ENCODE measurements at regions not wholly inside any gene's neighbourhood (a gene's known extent, or its start where the extent isn't known, plus 50 kb on each side); places are given as distances from the start of the nearest gene placed in this dataset.
"Not testable (repeated sequence)": the region's sequence is repeated elsewhere in the genome, so short reads cannot be mapped to it uniquely, and the experiment has no call there.

DNA sequence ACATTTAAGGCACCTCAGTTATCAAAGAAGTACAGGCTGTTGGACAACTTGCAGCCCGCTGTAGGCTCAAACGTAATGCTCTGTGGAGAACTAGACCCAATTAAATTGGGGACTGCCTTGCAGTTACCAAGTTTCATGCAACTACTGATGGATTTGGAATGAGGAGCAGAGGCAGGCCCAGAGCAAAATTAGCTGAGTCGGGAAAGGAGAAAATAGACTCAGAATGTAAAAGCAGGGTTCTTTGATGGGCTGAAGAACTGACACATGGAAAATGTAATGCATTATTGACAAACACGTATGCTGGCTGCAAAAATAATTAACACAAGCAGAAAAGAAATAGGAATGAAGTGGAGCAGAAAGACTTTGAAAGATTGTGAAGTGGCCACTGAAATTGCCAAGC lies 432.7 kb upstream of the HNRNPA3 start:
- no peak for DNase-seq

DNA sequence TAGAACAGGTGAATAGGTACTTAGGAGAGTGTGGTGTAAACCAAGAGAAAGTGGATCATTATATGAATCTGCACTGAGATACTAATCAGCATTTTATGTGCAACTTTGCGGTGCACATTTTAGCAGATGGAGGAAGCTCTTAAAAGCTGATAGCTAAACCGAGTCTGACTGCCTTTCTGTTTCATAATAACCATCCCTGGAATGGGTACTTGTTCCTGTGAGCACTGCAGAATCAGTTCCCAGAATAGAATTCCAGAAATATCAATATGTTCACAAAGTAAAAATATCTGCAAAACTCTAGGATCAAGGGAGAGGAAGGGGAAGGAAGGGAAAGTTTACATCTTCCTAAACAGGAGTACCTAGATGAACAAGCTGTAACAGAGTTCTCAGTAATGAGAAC lies 432.2 kb upstream of the HNRNPA3 start:
- DNase-seq: peak; percentile 19

DNA sequence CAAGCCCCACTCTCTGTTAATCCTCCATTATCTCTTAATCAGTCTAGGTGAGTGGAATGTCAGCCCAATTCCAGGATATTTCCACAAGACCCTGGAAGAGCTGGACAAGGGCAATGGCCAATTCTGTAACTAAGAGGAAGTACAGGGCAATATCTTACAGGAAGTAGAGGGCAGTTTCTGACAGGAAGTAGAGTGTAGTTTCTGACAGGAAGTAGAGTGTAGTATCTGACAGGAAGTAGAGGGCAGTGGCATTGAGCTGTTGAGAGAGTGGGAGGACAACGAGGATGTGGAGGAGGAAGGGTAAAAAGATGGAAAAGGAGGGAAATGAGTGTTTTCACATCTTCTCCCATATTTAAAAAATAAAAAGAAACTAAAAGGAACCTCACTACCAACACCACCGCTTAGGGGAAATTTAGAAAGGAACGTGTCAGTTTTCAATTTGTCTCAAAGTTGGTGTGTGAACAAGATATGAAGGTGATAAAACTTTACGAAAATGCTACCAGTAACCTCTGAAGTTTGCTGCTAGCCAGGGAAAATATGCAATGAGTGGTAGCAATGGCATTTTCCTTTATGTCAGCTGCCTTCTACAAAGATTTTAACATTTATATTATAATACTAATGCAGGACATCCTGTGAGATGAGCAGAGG lies 430.9 kb upstream of the HNRNPA3 start:
- DNase-seq: no peak

DNA sequence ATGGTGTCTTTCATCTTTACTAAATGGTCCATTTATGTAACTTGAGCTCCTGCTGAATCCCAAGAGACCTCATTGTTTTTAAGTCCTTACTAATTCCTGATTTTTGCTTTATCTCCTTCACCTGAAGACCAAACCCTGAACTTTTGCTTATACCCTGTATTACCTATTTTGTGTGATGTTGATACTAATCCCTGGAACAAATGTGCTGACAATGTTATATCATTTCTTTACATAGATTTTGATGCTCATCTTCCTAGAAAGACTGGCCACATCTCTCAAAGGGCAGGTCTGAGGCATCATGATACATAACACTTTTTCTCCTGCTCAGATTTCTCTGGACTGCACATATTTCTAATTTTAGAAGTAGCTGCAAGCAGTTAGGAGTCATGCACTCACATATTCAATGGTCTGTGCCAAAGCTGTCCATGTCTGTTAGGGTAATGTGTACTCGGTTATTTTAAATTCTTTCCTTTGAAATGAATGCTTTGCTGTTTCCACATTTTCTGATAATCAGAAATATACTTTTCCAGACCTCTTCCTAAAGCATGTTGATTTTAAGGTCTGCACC lies 427.9 kb upstream of the HNRNPA3 start:
- no peak for DNase-seq

DNA sequence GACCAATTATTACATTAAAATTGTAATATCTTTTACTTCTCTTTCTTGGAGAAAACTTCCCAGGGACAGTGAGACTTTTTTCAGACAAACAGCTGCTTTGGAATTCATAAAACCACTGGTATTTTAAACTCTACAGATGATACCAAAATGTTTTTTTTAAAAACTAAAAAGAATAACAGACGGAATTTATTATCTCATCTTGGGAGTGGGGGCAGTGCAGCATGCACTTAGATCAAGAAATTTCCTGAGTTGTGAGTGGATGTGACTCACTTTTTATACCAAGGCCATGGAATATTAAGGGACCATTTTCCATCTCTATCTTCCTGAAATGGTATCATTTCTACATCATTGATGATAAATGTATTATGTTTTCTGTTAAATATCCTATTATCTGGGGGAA lies 422.8 kb upstream of the HNRNPA3 start:
- DNase-seq: no peak

DNA sequence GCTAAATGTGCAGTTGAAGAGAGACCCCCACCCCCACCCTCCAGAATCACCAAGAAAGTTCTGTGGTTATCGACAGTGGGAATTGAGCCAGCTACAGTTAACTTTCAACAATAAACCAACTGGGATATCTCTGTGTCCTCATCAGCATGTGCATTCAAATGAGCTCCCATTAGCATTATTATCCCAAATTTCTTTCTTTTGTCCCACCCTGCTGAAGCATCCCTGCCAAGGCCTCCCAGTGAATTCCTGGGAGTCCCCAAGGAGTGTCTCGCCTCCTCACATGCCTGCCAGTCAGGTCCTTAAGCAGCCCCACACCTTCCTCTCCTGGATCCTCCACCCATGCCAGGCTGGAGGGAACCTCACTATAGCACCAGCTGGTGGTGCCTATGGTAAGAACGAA lies 422.1 kb upstream of the HNRNPA3 start:
- no peak for DNase-seq

DNA sequence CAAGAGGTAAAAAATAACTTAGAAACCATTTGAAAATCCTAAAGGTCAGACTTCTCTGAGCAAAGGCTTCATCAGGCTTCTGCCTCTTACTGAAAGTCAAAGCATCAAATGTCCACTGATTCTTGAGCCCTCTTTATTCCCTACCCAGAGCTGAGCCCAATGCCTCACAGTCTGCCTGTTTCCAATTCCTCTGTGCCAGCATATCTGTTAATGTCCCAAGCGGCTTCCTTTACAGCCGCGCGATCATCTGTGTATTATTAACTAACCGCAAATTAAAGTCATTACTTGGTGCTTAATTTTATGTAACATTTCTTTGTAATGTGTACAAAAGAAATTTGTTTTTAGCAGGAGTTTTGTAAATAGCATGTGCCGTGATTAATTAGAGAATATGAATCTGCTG lies 418.8 kb upstream of the HNRNPA3 start:
- DNase-seq: no peak

DNA sequence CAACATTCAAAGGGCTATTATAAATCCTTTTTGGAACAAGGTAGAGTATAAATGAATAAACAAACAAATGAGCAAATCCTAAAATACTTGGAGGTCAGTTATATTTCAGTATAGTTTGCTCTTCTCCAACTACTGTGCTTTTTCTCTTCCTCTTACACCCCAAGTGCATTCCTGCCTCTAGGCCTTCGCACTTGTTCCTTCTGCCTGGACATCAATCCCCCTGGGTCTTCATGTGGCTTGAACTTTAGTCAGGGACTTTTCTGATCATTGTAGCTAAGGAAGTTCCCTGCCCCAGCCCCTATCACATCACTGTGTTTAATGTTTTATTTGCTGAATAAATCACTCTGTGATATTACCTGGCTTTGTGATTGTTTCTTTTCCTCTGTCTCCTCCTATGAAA lies 418.2 kb upstream of the HNRNPA3 start:
- no peak for DNase-seq

DNA sequence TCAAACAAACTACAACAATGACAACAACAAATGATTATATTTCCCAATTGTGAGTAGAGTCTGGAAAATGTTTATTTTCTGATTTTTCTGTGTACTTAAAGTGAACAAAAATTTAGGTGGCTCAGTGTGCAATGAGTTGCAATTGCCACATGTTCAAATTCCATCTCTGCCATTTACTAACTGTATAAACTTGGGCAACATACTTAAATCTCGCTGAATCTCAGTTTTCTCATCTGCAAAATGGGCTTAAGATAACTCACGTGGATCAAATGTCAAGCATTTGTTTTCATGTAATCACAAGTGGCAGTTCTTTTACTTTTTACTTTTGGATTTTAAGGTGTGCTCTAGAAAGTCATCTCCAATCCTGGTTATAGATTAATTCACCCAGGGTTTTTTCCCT lies 416.8 kb upstream of the HNRNPA3 start:
- no peak for DNase-seq

DNA sequence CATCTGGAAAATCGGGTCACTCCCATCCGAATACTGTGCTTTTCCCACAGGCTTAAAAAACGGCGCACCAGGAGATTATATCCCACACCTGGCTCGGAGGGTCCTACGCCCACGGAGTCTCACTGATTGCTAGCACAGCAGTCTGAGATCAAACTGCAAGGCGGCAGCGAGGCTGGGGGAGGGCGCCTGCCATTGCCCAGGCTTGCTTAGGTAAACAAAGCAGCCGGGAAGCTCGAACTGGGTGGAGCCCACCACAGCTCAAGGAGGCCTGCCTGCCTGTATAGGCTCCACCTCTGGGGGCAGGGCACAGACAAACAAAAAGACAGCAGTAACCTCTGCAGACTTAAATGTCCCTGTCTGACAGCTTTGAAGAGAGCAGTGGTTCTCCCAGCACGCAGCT lies 415.9 kb upstream of the HNRNPA3 start:
- DNase-seq: not testable (repeated sequence)

DNA sequence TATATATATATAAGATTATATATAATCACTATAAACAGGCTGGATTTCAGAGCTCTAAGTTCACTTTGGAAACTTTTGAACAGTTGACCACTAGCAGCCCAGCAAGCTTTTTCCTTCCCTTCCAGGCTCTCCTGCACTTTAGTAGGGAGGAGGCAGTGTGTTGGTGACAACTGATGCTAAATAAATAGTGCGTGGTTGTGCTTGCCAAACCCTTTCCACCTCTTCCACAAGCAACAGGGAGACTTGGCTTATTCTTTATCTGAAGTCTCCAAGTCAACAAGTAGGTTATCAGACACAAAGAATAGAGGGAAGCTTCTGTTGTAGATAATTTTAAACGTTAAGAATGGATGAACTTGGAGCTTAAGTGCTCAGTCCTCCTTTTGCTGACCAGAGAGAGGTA lies 408.2 kb upstream of the HNRNPA3 start:
- no peak for DNase-seq

DNA sequence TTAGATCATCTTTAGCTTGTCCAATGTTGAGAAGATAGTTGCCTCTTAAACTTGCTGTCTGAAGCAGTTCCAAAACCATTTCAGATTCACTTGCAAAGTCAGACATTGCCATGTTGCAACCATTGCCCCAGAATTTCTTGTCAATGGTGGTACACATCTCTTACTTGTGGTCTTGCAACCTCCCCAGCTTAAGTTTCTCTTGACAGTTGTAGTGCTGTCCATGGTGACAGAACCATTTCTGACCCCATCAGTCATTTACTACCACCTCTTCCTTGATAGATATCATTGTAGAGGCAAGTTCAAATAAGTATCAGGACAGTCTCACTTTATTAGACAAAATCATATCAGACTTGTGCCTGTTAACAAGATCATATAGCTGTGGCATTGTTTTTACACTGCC lies 407.2 kb upstream of the HNRNPA3 start:
- DNase-seq: no peak

DNA sequence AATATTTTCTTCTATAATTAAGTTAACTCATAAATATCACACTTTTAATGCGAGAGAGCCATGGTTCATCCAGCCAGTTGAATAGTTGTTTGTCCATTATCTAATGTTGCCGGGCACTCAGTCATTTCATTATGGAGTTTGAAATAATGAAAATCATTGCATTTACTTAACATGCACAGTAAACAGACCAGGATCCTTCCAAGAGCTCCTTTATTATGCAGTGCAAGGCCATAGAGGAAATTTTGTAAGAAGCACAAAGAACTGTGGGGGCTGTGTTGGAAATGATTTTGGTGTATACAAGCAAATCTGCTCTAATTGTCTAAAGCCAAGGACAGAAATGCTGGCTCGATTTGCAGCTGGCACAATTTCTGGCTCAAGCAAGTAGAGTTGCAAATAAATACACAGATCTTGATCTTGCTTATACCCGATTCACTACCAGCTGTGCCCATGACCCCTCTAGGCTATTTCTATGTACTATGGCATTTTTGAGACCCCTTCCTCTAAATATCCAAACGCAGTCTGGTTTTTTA lies 400.3 kb upstream of the HNRNPA3 start:
- DNase-seq: no peak

DNA sequence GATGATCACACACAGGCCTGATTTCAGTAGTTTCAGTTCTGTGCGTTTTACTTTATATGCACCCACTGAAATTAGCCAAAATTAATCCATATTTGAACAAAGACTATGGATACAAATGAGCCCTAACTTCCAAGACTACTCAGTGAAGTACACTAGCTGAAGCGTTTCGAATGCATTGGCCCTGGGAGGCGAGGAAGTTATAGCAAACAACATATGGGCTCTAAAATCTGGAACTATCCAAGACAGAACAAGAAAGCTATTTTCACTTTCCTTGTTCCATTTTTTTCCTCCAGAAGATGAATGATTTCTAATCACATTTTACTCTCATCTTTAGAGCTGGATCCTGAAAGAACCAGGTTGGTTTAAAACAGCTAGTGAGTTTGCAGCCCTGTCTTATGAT lies 399.4 kb upstream of the HNRNPA3 start:
- no peak for DNase-seq

DNA sequence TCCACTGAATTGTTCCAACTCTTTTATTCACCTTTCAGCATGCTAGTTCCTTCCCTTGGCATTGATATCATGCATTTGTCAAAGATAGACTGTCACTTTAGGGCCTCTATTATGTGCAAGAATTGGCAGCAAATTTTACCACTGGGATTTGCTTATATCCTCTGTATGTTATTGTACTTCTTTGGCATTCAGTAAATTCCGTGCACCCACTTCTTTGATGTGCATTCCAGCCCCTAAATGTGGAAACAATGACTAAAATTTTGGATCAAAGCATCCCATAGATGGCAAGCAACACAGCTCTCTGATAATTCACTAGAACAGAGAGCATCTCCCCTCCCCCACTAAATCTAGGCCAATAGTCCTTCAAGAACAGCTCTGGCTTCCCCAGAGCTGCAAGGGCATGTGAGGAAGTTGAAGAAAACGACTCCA lies 399.0 kb upstream of the HNRNPA3 start:
- no peak for DNase-seq

DNA sequence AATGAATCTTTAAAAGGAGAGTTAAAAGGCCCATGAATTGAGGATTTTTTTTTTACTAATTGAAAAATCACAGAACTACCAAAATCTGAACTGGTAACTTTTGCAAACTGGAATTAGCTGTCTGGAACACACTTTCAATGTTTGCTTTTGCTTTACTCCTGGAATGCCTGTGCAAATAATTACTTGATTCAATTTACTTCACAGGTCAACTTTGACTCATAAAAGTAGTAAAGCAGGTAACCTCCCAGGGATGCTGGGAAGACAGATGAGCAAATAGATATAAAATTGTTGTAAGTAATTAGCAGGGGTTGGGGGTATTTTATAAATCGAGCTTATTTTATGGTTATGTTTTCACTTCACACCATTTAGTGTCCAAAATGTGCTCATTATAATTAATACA lies 398.3 kb upstream of the HNRNPA3 start:
- no peak for DNase-seq

DNA sequence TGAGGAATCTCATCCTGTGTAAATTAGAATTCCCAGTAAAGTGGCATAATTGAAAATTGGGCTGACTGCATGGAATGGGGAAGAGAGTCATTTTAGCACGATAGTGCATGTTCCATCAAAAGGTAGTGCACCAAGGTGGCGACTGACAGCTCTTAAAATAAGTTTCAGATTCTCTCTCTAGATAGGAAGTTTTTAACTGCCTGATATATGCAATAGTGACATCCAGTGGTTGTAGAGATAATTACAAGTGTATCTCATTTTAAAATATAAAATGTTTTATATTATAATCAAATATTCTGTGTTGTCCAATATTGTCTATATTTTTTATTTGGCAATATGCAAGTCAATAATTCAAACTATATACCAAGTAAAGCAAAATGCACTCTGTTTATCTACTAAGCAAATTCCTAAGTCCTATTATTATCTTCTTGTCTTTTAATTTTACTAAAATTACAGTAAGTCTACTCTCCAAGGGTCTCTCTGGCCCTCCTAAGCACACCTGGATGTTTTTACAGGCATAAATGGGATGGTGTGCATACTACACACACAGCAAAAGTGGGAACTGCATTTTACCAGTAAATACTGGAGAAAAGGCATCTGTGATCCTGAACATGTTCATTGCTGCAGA lies 397.7 kb upstream of the HNRNPA3 start:
- no peak for DNase-seq

DNA sequence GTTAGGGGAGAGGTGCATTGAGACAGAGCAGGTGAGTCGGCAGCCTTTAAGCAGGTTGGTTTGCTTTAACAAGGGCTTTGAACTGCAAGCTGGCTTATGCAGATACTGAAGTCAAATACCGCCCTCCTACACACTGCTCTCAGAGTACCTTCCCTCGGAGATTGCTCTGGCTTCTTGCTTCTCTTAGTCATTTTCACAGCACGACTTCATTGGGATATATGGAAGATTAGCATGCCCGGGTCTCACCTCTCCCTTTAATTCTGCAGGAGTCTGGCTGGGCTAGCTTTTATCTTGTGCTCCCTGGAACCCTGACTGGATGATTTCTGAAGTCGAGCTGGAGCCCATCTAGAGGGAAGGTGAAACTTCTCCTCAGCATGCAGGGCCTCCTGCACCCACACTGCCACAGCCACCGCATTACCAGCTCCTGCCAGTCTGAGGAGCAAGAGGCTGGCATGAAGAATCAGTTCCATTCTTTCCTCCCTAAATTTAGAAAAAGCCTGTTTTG lies 395.5 kb upstream of the HNRNPA3 start:
- DNase-seq: no peak

DNA sequence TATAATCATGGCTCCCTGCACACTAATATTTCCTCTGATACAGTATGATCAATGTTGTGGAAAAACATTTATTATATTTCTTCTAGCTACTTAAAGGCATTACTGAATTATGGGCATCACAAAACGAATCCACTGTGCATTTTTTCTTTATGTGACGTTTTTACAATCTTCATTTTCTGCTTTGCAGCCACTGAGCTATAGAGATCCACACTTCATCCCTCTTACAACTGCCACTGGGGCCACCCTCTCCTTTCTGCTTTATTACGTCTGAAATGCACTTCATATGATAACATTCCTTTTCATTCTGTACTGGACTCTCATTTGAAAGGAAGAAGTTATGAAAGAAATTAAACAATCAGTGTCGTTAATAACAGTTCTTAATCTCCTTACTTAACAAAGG lies 394.5 kb upstream of the HNRNPA3 start:
- DNase-seq: no peak

DNA sequence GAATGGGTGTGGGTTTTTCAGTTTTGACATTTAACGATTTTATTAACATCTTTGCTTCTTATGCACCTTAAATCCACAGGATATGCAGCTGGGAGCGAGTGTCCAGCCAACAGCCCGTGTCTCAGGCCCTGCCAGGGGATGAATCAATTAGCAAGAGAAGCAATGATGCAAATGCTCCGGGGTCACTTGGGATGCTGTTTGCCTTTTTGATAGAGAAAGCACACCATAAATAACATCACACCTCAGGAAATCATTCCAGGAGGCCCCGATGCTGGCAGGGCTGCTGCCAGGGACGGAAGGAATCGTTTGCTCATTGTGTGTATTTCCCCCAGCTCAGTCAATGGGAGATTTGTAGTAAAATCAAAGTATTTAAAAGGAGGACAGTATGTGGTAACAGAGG lies 394.0 kb upstream of the HNRNPA3 start:
- DNase-seq: no peak

DNA sequence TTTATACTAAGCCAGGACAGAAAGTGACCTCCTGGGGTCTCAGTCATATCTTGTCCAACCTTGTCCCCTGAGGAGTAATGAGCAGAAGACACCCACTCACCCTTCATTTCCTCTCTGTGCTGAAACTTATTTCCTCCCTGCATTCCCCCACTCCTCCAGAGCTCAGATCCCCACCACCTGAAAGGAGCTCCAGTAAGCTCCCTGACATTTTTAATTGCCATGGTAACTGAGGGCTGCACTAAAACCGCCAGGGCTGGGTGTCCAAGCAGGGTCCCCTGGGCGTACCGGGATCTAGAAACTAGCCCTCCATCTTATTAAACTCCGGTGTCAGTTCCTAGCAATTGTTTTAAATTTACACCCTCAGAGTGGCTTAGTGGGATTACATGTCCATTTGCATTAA lies 393.3 kb upstream of the HNRNPA3 start:
- no peak for DNase-seq

DNA sequence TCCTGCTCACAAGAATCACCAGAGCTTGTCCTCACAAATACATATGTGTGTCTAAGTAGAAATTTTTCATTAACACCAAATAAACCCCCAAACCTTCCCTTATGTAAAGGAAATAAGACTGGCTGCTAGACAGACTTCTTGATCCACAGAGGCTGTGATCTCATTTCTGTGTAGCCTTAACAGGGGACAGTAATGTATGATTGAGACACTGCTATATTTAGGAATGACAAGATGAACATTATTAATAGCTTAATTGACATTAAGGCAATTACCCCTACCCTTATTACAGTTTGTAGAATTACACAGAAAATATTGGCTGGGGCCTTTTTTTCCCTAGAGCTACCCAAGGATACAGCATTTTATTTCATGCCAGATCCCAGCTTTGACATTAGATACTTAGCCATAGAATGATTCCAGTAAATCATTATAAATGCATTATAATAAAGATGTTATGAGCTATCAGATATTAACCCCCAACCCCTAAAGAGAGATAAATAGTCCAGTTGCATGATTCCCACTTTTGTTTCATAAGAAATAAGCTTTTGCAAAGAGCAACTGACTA lies 392.1 kb upstream of the HNRNPA3 start:
- no peak for DNase-seq

DNA sequence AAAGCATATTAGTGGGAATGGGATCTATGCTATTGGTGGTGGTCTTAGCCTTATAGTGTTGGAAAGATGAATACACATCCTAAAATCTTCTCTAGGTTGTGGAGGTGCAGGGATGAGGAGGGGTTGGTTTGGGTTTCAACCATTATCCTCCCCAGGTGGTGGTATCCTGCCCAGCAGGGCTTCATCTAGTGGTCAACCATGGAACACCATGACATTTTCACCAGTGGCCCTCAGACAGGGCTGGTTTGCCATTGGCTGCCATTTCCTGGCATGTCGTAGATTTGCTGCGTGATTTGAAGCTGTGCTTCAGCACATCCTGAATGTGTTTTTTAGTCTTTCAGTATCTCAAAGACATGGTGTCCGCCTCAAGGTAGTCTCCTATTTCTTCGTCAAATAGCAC lies 391.2 kb upstream of the HNRNPA3 start:
- no peak for DNase-seq

DNA sequence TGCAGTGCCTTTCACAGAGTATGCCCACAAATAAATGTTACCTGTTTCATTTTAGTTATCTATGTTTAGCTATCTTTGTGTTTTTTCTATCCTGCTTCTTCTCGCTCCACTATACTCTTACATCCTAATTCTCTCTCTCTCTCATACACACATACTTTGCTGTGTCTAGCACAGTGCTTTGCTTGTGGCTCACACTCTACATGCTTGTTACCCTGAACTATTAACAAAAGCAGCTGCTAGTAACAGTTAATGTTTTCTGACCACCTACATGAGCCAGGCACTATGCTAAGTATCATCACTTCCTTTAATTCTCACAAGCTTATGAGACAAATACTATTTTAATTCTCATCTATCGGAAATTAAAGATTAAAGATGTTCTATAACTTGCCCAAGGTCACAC lies 390.5 kb upstream of the HNRNPA3 start:
- no peak for DNase-seq
